ENCODE measurements at regions not wholly inside any gene's neighbourhood (a gene's known extent, or its start where the extent isn't known, plus 50 kb on each side); places are given as distances from the start of the nearest gene placed in this dataset.

DNA sequence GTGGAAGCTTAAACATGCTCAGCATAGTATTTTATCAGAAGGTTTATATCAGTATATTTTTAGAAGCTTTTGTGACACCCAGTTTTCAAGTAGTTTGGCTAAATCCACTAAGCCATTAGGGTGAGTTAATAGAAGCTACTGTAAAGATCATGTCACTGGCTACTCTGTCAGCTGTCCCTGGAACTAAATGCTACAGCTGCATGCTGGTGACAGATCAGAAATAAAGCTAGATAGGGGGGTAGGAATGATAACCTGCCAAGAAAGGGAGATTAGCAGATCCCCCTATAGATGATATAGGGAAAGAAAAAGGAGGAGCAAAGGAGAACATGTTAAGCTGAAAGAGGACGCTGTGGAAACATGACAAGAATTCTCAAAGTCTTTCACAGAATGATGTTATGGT lies 363.2 kb downstream of the QKI start:
- Histone ChIP-seq H3K27ac (ENCODE audit: low read depth, low read length) (no peak overlapping the region), H3K4me3 (ENCODE audit: low read depth, low read length) (no peak overlapping the region), H3K9ac (ENCODE audit: low read length) (no peak overlapping the region), H3K36me3 (ENCODE audit: control insufficient read depth, insufficient read depth, low read length) (no peaks in the 10 kb centered on the region), H3K27me3 (ENCODE audit: control insufficient read depth, insufficient read depth, low read length) (no peaks in the 10 kb centered on the region), H3K4me1 (ENCODE audit: control insufficient read depth, insufficient read depth, low read length) (peaks cover 9% of the 10 kb centered on the region; the same call in 1 of the 2 replicates), H3K9me3 (ENCODE audit: control insufficient read depth, insufficient read depth, low read depth, low read length) (no peaks in the 10 kb centered on the region)

GRCh38 chr6:163776906-163777686 lies 362.6 kb downstream of the QKI start:
- H3K9ac ChIP-seq (ENCODE audit: low read length): no peak overlapping the region
- no peaks in the 10 kb centered on the region for H3K36me3 ChIP-seq (ENCODE audit: control insufficient read depth, insufficient read depth, low read length)
- peaks cover 5% of the 10 kb centered on the region; the same call in 1 of the 2 replicates for H3K4me1 ChIP-seq (ENCODE audit: control insufficient read depth, insufficient read depth, low read length)
- H3K27me3 ChIP-seq (ENCODE audit: control insufficient read depth, insufficient read depth, low read length): no peaks in the 10 kb centered on the region
- no peak overlapping the region for H3K27ac ChIP-seq (ENCODE audit: low read depth, low read length)
- no peaks in the 10 kb centered on the region for H3K9me3 ChIP-seq (ENCODE audit: control insufficient read depth, insufficient read depth, low read depth, low read length)
- H3K4me3 ChIP-seq (ENCODE audit: low read depth, low read length): no peak overlapping the region

DNA sequence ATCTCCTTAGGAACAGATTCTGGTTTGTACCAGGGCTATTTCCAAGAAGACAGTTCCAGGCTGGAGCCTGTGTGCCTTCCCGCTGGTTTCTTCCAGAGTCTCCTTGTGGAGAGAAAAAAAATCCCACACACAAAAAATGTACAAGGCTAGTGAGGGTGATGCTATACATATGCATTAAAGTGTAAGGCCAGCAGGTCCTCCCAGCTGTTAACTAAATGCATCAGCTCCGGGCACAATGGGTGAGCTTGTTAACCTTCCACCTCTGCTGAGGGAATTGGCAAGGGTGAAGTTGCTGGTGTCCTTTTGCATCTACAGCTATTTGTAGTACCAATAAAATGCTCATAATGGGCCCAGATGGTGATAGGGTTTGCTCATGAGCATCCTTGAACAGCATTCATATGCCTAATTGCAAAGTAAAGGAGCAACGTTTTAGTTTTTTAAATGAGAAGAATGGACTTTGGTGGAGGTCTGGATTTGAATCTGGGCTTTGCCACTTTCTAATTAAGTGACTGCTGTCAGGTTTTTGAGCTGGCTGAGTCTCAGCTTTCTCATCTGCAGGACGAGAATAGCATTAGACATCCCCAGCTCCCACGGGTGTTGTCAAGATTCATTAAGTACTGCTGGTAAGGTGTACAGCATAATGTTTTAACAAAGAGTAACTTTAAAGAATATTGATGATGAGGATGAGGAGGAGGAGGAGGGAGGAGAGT lies 361.8 kb downstream of the QKI start:
- no peaks in the 10 kb centered on the region for H3K9me3 ChIP-seq (ENCODE audit: control insufficient read depth, insufficient read depth, low read depth, low read length)
- H3K36me3 ChIP-seq (ENCODE audit: control insufficient read depth, insufficient read depth, low read length): no peaks in the 10 kb centered on the region
- H3K9ac ChIP-seq (ENCODE audit: low read length): no peak overlapping the region
- no peaks in the 10 kb centered on the region for H3K27me3 ChIP-seq (ENCODE audit: control insufficient read depth, insufficient read depth, low read length)
- H3K27ac ChIP-seq (ENCODE audit: low read depth, low read length): no peak overlapping the region
- no peak overlapping the region for H3K4me3 ChIP-seq (ENCODE audit: low read depth, low read length)
- H3K4me1 ChIP-seq (ENCODE audit: control insufficient read depth, insufficient read depth, low read length): peaks cover 5% of the 10 kb centered on the region; the same call in 1 of the 2 replicates

DNA sequence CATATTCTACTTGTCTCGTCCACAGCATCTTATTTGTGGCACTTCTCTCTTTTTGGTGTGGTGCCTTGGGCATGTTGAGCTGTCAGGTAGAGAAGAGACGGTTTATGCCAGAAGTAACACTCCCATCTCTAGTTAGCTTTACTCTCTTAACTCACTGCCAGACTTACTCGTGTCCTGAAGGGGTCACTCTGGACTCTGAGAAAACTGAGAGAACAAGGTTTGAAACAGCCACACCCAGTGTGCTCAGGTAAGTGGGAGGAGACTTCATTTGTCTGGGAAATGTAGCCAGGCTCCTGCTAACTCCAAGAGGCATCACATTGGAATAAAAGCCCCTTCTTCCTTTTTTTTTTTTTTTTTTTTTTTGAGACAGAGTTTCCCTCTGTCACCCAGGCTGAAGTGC lies 360.8 kb downstream of the QKI start:
- Histone ChIP-seq H3K9me3 (ENCODE audit: control insufficient read depth, insufficient read depth, low read depth, low read length) (no peaks in the 10 kb centered on the region), H3K9ac (ENCODE audit: low read length) (no peak overlapping the region), H3K36me3 (ENCODE audit: control insufficient read depth, insufficient read depth, low read length) (no peaks in the 10 kb centered on the region), H3K27ac (ENCODE audit: low read depth, low read length) (no peak overlapping the region), H3K27me3 (ENCODE audit: control insufficient read depth, insufficient read depth, low read length) (no peaks in the 10 kb centered on the region), H3K4me1 (ENCODE audit: control insufficient read depth, insufficient read depth, low read length) (no peaks in the 10 kb centered on the region), H3K4me3 (ENCODE audit: low read depth, low read length) (no peak overlapping the region)

DNA sequence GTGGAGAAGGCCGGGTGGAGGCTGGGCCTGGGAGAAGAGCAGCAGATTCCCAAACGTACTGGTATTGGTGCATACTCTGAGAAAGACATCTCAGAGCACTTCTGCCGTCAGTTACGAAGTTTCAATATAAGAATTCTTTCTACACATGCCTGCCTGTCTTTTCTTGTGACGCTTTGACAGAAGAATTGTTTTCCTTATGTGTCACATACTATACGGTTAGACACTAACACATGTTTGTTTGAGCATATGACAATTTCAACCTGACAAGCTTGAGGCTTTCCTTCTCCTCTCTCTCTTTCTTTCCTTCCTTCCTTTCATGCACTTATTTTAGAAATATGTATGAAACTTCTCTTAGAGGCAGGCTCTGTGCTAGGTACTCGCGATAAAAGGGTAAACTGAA lies 360.0 kb downstream of the QKI start:
- Histone ChIP-seq H3K4me3 (ENCODE audit: low read depth, low read length) (no peak overlapping the region), H3K27me3 (ENCODE audit: control insufficient read depth, insufficient read depth, low read length) (no peaks in the 10 kb centered on the region), H3K9me3 (ENCODE audit: control insufficient read depth, insufficient read depth, low read depth, low read length) (no peaks in the 10 kb centered on the region), H3K27ac (ENCODE audit: low read depth, low read length) (no peak overlapping the region), H3K9ac (ENCODE audit: low read length) (no peak overlapping the region), H3K4me1 (ENCODE audit: control insufficient read depth, insufficient read depth, low read length) (no peaks in the 10 kb centered on the region), H3K36me3 (ENCODE audit: control insufficient read depth, insufficient read depth, low read length) (no peaks in the 10 kb centered on the region)

GRCh38 chr6:163773646-163774045 lies 359.1 kb downstream of the QKI start:
- no peak overlapping the region for H3K27ac ChIP-seq (ENCODE audit: low read depth, low read length)
- H3K9ac ChIP-seq (ENCODE audit: low read length): no peak overlapping the region
- no peaks in the 10 kb centered on the region; the same call in 1 of the 2 replicates for H3K9me3 ChIP-seq (ENCODE audit: control insufficient read depth, insufficient read depth, low read depth, low read length)
- H3K4me1 ChIP-seq (ENCODE audit: control insufficient read depth, insufficient read depth, low read length): no peaks in the 10 kb centered on the region
- H3K4me3 ChIP-seq (ENCODE audit: low read depth, low read length): no peak overlapping the region
- no peaks in the 10 kb centered on the region for H3K36me3 ChIP-seq (ENCODE audit: control insufficient read depth, insufficient read depth, low read length)
- no peaks in the 10 kb centered on the region for H3K27me3 ChIP-seq (ENCODE audit: control insufficient read depth, insufficient read depth, low read length)

- Histone ChIP-seq H3K27me3 (ENCODE audit: control insufficient read depth, insufficient read depth, low read length) (no peaks in the 10 kb centered on the region), H3K9me3 (ENCODE audit: control insufficient read depth, insufficient read depth, low read depth, low read length) (no peaks in the 10 kb centered on the region; the same call in 1 of the 2 replicates), H3K9ac (ENCODE audit: low read length) (no peak overlapping the region), H3K4me3 (ENCODE audit: low read depth, low read length) (no peak overlapping the region), H3K36me3 (ENCODE audit: control insufficient read depth, insufficient read depth, low read length) (no peaks in the 10 kb centered on the region), H3K4me1 (ENCODE audit: control insufficient read depth, insufficient read depth, low read length) (no peaks in the 10 kb centered on the region), H3K27ac (ENCODE audit: low read depth, low read length) (no peak overlapping the region)
Observed at GRCh38 chr6:163772701-163773100, 358.2 kb downstream of the QKI start.

DNA sequence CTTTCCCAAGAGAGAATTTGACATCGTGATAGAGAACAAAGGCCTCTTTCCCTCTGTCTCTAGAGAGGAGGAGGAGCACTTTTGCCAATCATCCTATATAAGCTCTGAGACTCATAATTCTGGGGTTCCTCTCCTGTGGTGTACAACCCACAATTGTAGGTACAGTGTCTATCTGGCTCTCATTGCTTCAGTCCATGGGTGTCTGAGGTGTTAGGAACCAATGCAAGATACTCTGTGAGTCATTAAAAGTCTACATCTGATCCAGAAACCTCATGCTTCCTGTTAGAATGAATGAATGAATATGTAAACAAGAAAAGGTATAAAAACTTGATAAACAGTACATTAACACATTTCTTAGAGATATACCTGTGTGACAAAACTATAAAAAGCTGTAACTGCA lies 356.7 kb downstream of the QKI start:
- no peak overlapping the region for H3K27ac ChIP-seq (ENCODE audit: low read depth, low read length)
- H3K4me1 ChIP-seq (ENCODE audit: control insufficient read depth, insufficient read depth, low read length): 0 out of 2 replicates have a peak, but pooled peaks cover 2% of the 10 kb centered on the region
- no peaks in the 10 kb centered on the region for H3K27me3 ChIP-seq (ENCODE audit: control insufficient read depth, insufficient read depth, low read length)
- H3K9ac ChIP-seq (ENCODE audit: low read length): no peak overlapping the region
- H3K9me3 ChIP-seq (ENCODE audit: control insufficient read depth, insufficient read depth, low read depth, low read length): no peaks in the 10 kb centered on the region; the same call in 1 of the 2 replicates
- H3K36me3 ChIP-seq (ENCODE audit: control insufficient read depth, insufficient read depth, low read length): no peaks in the 10 kb centered on the region
- no peak overlapping the region for H3K4me3 ChIP-seq (ENCODE audit: low read depth, low read length)

DNA sequence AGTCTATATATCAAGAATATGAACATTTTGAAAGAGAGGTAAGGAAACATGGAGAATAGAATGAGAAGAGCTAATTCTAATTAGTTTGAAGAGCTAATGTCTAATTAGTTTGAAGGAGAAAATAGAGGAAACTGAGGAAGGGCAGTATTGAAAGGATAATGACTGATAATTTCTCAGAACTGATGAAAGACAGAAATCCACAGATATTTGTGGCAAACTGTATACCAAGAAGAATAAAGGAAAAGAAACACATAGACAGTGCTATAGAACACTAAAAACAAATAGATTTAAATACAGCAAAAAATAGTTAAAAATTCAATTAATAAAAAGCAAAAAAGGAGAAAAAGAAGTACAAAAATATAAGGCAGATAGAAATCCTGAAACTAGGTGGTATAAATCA lies 354.4 kb downstream of the QKI start:
- Histone ChIP-seq H3K27ac (ENCODE audit: low read depth, low read length) (no peak overlapping the region), H3K9ac (ENCODE audit: low read length) (no peak overlapping the region), H3K4me3 (ENCODE audit: low read depth, low read length) (no peak overlapping the region), H3K27me3 (ENCODE audit: control insufficient read depth, insufficient read depth, low read length) (no peaks in the 10 kb centered on the region), H3K4me1 (ENCODE audit: control insufficient read depth, insufficient read depth, low read length) (peaks cover 10% of the 10 kb centered on the region; the same call in 1 of the 2 replicates), H3K36me3 (ENCODE audit: control insufficient read depth, insufficient read depth, low read length) (no peaks in the 10 kb centered on the region), H3K9me3 (ENCODE audit: control insufficient read depth, insufficient read depth, low read depth, low read length) (no peaks in the 10 kb centered on the region; the same call in 1 of the 2 replicates)

DNA sequence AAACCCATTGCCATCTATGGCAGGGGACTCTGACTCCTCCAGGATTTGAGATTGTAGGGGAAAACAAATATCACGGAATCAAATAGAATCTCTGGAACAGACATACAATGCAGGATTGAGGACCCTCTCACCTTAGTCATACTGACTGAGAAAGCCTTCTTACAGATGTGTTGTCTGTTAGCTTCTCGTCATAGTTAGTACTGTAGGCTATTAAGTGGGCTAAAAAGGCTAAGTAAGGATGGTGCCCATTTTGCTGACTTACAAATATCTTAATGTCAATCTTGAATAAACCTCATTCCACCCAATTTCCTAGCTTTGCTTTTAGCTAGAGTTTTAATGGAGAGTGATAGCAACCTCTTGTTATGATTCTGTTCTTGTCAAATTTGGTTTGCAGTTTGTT lies 352.4 kb downstream of the QKI start:
- no peak overlapping the region for H3K27ac ChIP-seq (ENCODE audit: low read depth, low read length)
- no peaks in the 10 kb centered on the region for H3K27me3 ChIP-seq (ENCODE audit: control insufficient read depth, insufficient read depth, low read length)
- no peaks in the 10 kb centered on the region for H3K36me3 ChIP-seq (ENCODE audit: control insufficient read depth, insufficient read depth, low read length)
- H3K4me1 ChIP-seq (ENCODE audit: control insufficient read depth, insufficient read depth, low read length): peaks cover 10% of the 10 kb centered on the region; the same call in 1 of the 2 replicates
- no peaks in the 10 kb centered on the region; the same call in 1 of the 2 replicates for H3K9me3 ChIP-seq (ENCODE audit: control insufficient read depth, insufficient read depth, low read depth, low read length)
- no peak overlapping the region for H3K4me3 ChIP-seq (ENCODE audit: low read depth, low read length)
- H3K9ac ChIP-seq (ENCODE audit: low read length): no peak overlapping the region

DNA sequence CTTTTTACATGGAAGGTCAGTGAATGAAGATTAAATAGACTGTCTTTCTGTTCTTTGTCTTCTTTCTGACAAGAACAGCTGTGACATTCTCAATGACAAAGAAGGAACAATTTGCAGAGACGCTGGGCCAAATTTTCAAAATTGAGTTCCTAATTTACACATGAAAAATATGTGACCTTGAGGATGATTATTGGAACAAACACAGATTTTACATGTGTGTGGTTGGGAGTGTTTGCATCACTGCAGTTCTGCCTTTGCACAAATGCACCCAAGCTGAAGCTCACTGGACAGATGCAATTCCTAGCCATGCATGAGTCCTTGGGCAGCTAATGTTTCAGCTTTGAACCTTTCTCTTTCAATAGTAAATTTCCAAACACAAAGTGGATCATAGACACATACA lies 350.8 kb downstream of the QKI start:
- Histone ChIP-seq H3K27me3 (ENCODE audit: control insufficient read depth, insufficient read depth, low read length) (no peaks in the 10 kb centered on the region), H3K36me3 (ENCODE audit: control insufficient read depth, insufficient read depth, low read length) (no peaks in the 10 kb centered on the region), H3K27ac (ENCODE audit: low read depth, low read length) (no peak overlapping the region), H3K9ac (ENCODE audit: low read length) (no peak overlapping the region), H3K4me3 (ENCODE audit: low read depth, low read length) (no peak overlapping the region), H3K4me1 (ENCODE audit: control insufficient read depth, insufficient read depth, low read length) (peaks cover 10% of the 10 kb centered on the region; the same call in 1 of the 2 replicates), H3K9me3 (ENCODE audit: control insufficient read depth, insufficient read depth, low read depth, low read length) (no peaks in the 10 kb centered on the region; the same call in 1 of the 2 replicates)
